CD8-positive, alpha-beta memory T cell (primary cell): ENCODE measurements at regions not wholly inside any gene's neighbourhood (a gene's known extent, or its start where the extent isn't known, plus 50 kb on each side); places are given as distances from the start of the nearest gene placed in this dataset.
A peak's percentile ranks its signal among the peaks of the same experiment; 100 is the strongest.

Experiments
- CTCF ChIA-PET: fragments of 350-600 bp; sonication (Branson Sonifier 250); formaldehyde crosslinking; loops from one replicate; lab custom pipeline; 2021; ENCODE audit warnings: antibody characterized with exemption; lab: Charles Lee
- POLR2A ChIA-PET: fragments of 350-600 bp; sonication (Branson Sonifier 250); formaldehyde crosslinking; loops from one replicate; lab custom pipeline; 2021; ENCODE audit warnings: antibody characterized with exemption; lab: Charles Lee
- DNase-seq, 5 donors: peaks; one replicate each; pipeline versions ENCODE4 v3.0.0 to v3.0.0-alpha.2; 2020 to 2022; ENCODE audit warnings: mixed read lengths in 1 of 5
- H3K27ac ChIP-seq: one replicate; pipeline ENCODE4 v1.7.0; 2013; ENCODE audit warnings: low read depth, mild to moderate bottlenecking, low read length, moderate library complexity
- H3K27me3 ChIP-seq: 2 replicates; pipeline ENCODE4 v1.7.0; 2013; ENCODE audit warnings: low read length, mild to moderate bottlenecking; ENCODE audit not compliant: insufficient read depth, poor library complexity, severe bottlenecking
- H3K36me3 ChIP-seq: 2 replicates; pipeline ENCODE4 v1.7.0; 2013; ENCODE audit warnings: mild to moderate bottlenecking, low read length, moderate library complexity; ENCODE audit not compliant: insufficient read depth
- H3K4me1 ChIP-seq: 2 replicates; pipeline ENCODE4 v1.7.0; 2013; ENCODE audit warnings: mild to moderate bottlenecking, low read length, moderate library complexity; ENCODE audit not compliant: insufficient read depth
- H3K4me3 ChIP-seq: 2 replicates; pipeline ENCODE4 v1.7.0; 2013; ENCODE audit warnings: mild to moderate bottlenecking, low read length
- H3K9me3 ChIP-seq: 2 replicates; pipeline ENCODE4 v1.7.0; 2013; ENCODE audit warnings: mild to moderate bottlenecking, low read length
- H3K27ac Mint-ChIP-seq, 8 donors: one replicate each; pipeline ENCODE4 v1.8.0; 2020 to 2021; ENCODE audit warnings: mixed read lengths in 8 of 8, mild to moderate bottlenecking in 6 of 8, inconsistent platforms in 3 of 8, moderate library complexity in 3 of 8
- H3K27me3 Mint-ChIP-seq, 2 donors: one replicate each; pipeline ENCODE4 v1.8.0; 2020 to 2021; ENCODE audit warnings: mixed read lengths in 2 of 2, mild to moderate bottlenecking in 1 of 2, moderate library complexity in 1 of 2
- H3K36me3 Mint-ChIP-seq, 3 donors: one replicate each; pipeline ENCODE4 v1.8.0; 2020 to 2021; ENCODE audit warnings: mixed read lengths in 3 of 3, inconsistent platforms in 1 of 3, mild to moderate bottlenecking in 1 of 3
- H3K4me1 Mint-ChIP-seq, 3 donors: one replicate each; pipeline ENCODE4 v1.8.0; 2020 to 2021; ENCODE audit warnings: mixed read lengths in 3 of 3, inconsistent platforms in 1 of 3, mild to moderate bottlenecking in 1 of 3
- H3K4me3 Mint-ChIP-seq, 7 donors: one replicate each; pipeline ENCODE4 v1.8.0; 2020 to 2021; ENCODE audit warnings: mixed read lengths in 7 of 7, mild to moderate bottlenecking in 6 of 7, moderate library complexity in 4 of 7, inconsistent platforms in 2 of 7
- H3K9me3 Mint-ChIP-seq, 5 donors: one replicate each; pipeline ENCODE4 v1.8.0; 2020 to 2022; ENCODE audit warnings: mixed read lengths in 5 of 5, mild to moderate bottlenecking in 3 of 5, moderate library complexity in 2 of 5, inconsistent platforms in 1 of 5

DNA sequence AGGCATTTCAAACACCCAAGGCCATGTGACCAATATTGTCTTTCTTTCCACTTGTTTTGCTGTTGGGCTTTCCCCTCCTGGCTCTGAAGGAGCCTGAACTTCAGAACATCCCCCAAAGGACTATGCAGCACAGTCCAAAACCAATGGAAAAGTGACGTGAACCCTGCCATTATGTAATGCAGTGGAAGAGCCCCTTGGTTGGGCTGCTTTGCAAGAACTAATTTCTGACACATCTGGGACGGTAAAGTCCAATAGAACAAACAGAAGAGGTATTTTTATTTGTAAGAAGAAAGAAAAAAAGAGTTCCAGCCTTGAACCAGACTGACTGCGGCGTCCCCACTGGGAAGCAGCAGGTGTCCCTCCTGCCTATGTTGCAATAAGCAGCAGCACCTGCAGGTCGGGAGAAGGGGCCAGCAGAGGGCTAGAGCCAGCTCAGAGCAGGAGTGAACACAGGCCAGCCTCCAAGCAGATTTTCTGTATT, 116.7 kb downstream of the CDC7 start:
- Mint-ChIP-seq H3K27me3 (peaks cover 0 to 5% of the 10 kb centered on the region in 2 donors), H3K27ac (no peak overlapping the region)

GRCh38 chr1:91619881-91620280, 119.2 kb downstream of the CDC7 start:
- Mint-ChIP-seq H3K4me1 (peaks cover 0 to 10% (median 5%) of the 10 kb centered on the region in 3 donors), H3K36me3 (peaks cover 0 to 9% (median 0%) of the 10 kb centered on the region in 3 donors), H3K27me3 (peaks cover 0 to 5% of the 10 kb centered on the region in 2 donors), H3K9me3 (no peaks in the 10 kb centered on the region), H3K4me3 (no peak overlapping the region), H3K27ac (no peak overlapping the region)
- ChIA-PET POLR2A (no interaction called here), CTCF (interaction anchor here (1.2 kb wide), 1 partner anchor 13 kb away, joined by 3 read pairs; no protein-coding TSS in a partner anchor)
- no peaks in the 10 kb centered on the region for H3K27me3 ChIP-seq
- no peaks in the 10 kb centered on the region for H3K36me3 ChIP-seq
- DNase-seq = no peak
- H3K4me1 ChIP-seq = no peaks in the 10 kb centered on the region
- H3K9me3 ChIP-seq = no peaks in the 10 kb centered on the region
- no peak overlapping the region for H3K27ac ChIP-seq
- no peak overlapping the region for H3K4me3 ChIP-seq

More for the DNA sequence above, 116.7 kb downstream of the CDC7 start:
- no peak overlapping the region for H3K27ac ChIP-seq
- H3K4me1 Mint-ChIP-seq = peaks cover 8 to 19% (median 11%) of the 10 kb centered on the region in 3 donors
- H3K27me3 ChIP-seq = no peaks in the 10 kb centered on the region
- H3K36me3 Mint-ChIP-seq = peaks cover 0 to 9% (median 1%) of the 10 kb centered on the region in 3 donors
- H3K4me3 ChIP-seq = no peak overlapping the region
- H3K36me3 ChIP-seq = no peaks in the 10 kb centered on the region
- ChIA-PET POLR2A (no interaction called here), CTCF (no interaction called here)
- H3K9me3 Mint-ChIP-seq = no peaks in the 10 kb centered on the region
- peak in 1 of 5 donors; percentile 7 for DNase-seq
- H3K4me3 Mint-ChIP-seq = no peak overlapping the region
- H3K9me3 ChIP-seq = no peaks in the 10 kb centered on the region
- H3K4me1 ChIP-seq = no peaks in the 10 kb centered on the region

- Histone ChIP-seq H3K27me3 (no peaks in the 10 kb centered on the region), H3K4me1 (no peaks in the 10 kb centered on the region), H3K4me3 (no peak overlapping the region), H3K27ac (no peak overlapping the region), H3K9me3 (no peaks in the 10 kb centered on the region), H3K36me3 (no peaks in the 10 kb centered on the region)
- Mint-ChIP-seq H3K9me3 (no peaks in the 10 kb centered on the region), H3K27me3 (peaks cover 2 to 5% of the 10 kb centered on the region in 2 donors), H3K27ac (no peak overlapping the region), H3K4me3 (no peak overlapping the region), H3K36me3 (peaks cover 0 to 12% (median 0%) of the 10 kb centered on the region in 3 donors), H3K4me1 (peaks cover 0 to 5% (median 2%) of the 10 kb centered on the region in 3 donors)
- DNase-seq = no peak
- POLR2A ChIA-PET = no interaction called here
- CTCF ChIA-PET = no interaction called here
Observed at GRCh38 chr1:91621360-91621759, 120.7 kb downstream of the CDC7 start.

GRCh38 chr1:91621907-91622306, 121.3 kb downstream of the CDC7 start:
- DNase-seq = no peak
- Histone ChIP-seq H3K27ac (no peak overlapping the region), H3K4me3 (no peak overlapping the region), H3K27me3 (no peaks in the 10 kb centered on the region), H3K4me1 (no peaks in the 10 kb centered on the region), H3K9me3 (no peaks in the 10 kb centered on the region), H3K36me3 (no peaks in the 10 kb centered on the region)
- peaks cover 0 to 9% (median 0%) of the 10 kb centered on the region in 3 donors for H3K36me3 Mint-ChIP-seq
- H3K4me3 Mint-ChIP-seq = no peak overlapping the region
- H3K27ac Mint-ChIP-seq = no peak overlapping the region
- POLR2A ChIA-PET = no interaction called here
- peaks cover 0 to 5% (median under 1%) of the 10 kb centered on the region in 3 donors for H3K4me1 Mint-ChIP-seq
- CTCF ChIA-PET = no interaction called here
- H3K27me3 Mint-ChIP-seq = peaks cover 2 to 5% of the 10 kb centered on the region in 2 donors
- H3K9me3 Mint-ChIP-seq = no peaks in the 10 kb centered on the region

- Histone ChIP-seq H3K4me1 (no peaks in the 10 kb centered on the region), H3K4me3 (no peak overlapping the region), H3K36me3 (no peaks in the 10 kb centered on the region), H3K9me3 (no peaks in the 10 kb centered on the region), H3K27me3 (no peaks in the 10 kb centered on the region), H3K27ac (no peak overlapping the region)
- H3K36me3 Mint-ChIP-seq = peaks cover 0 to 11% (median 0%) of the 10 kb centered on the region in 3 donors
- H3K4me3 Mint-ChIP-seq = no peak overlapping the region
- peaks cover 2 to 5% of the 10 kb centered on the region in 2 donors for H3K27me3 Mint-ChIP-seq
- POLR2A ChIA-PET = no interaction called here
- H3K4me1 Mint-ChIP-seq = peaks cover 0 to 5% (median 0%) of the 10 kb centered on the region in 3 donors
- CTCF ChIA-PET = no interaction called here
- no peak for DNase-seq
- H3K27ac Mint-ChIP-seq = peak overlapping the region in 2 of 8 donors; percentile 36 to 47
- H3K9me3 Mint-ChIP-seq = no peaks in the 10 kb centered on the region
Observed at GRCh38 chr1:91622616-91623015, 122.0 kb downstream of the CDC7 start.

- Histone ChIP-seq H3K4me3 (no peak overlapping the region), H3K36me3 (no peaks in the 10 kb centered on the region), H3K9me3 (no peaks in the 10 kb centered on the region), H3K4me1 (no peaks in the 10 kb centered on the region), H3K27me3 (no peaks in the 10 kb centered on the region), H3K27ac (no peak overlapping the region)
- Mint-ChIP-seq H3K4me3 (no peak overlapping the region), H3K9me3 (no peaks in the 10 kb centered on the region), H3K27ac (peak overlapping the region in 2 of 8 donors; percentile 29 to 36), H3K27me3 (peaks cover 2 to 5% of the 10 kb centered on the region in 2 donors), H3K36me3 (peaks cover 0 to 11% (median 0%) of the 10 kb centered on the region in 3 donors), H3K4me1 (peaks cover 0 to 5% (median 0%) of the 10 kb centered on the region in 3 donors)
- no peak for DNase-seq
- CTCF ChIA-PET = no interaction called here
- POLR2A ChIA-PET = no interaction called here
Observed at GRCh38 chr1:91623020-91623419, 122.4 kb downstream of the CDC7 start.

GRCh38 chr1:91624331-91624730, 123.7 kb downstream of the CDC7 start:
- no peak overlapping the region for H3K27ac ChIP-seq
- Mint-ChIP-seq H3K36me3 (peaks cover 0 to 11% (median 0%) of the 10 kb centered on the region in 3 donors), H3K4me1 (no peaks in the 10 kb centered on the region), H3K4me3 (no peak overlapping the region), H3K27ac (no peak overlapping the region), H3K9me3 (no peaks in the 10 kb centered on the region), H3K27me3 (peaks cover 0 to 2% of the 10 kb centered on the region in 2 donors)
- no peaks in the 10 kb centered on the region for H3K36me3 ChIP-seq
- no peaks in the 10 kb centered on the region for H3K4me1 ChIP-seq
- no peaks in the 10 kb centered on the region for H3K9me3 ChIP-seq
- DNase-seq = no peak
- ChIA-PET CTCF (no interaction called here), POLR2A (no interaction called here)
- H3K27me3 ChIP-seq = no peaks in the 10 kb centered on the region
- no peak overlapping the region for H3K4me3 ChIP-seq
